Tibial artery (tissue), 4 donors: ENCODE measurements at regions not wholly inside any gene's neighbourhood (a gene's known extent, or its start where the extent isn't known, plus 50 kb on each side); places are given as distances from the start of the nearest gene placed in this dataset.

Source experiments
- DNase-seq, 2 donors: peaks; one replicate each; pipeline ENCODE4 v3.0.0-alpha.2; 2019
- H3K27ac ChIP-seq, 2 donors: fragments of 200-600 bp; sonication (generic) in 1 of 2; 1 replicate in 1 of 2; 2 replicates in 1 of 2; pipeline ENCODE4 v1.5.1; 2018 to 2019; ENCODE audit warnings: mild to moderate bottlenecking in 1 of 2
- H3K27me3 ChIP-seq, 2 donors: fragments of 200-600 bp; sonication (generic) in 1 of 2; one replicate each; pipeline versions ENCODE4 v1.5.1 to v1.6.0; 2016 to 2019
- H3K36me3 ChIP-seq, 3 donors: fragments of 200-600 bp; sonication (generic) in 2 of 3; one replicate each; pipeline ENCODE4 v1.5.1; 2016 to 2019; ENCODE audit warnings: mild to moderate bottlenecking in 2 of 3
- H3K4me1 ChIP-seq, 4 donors: fragments of 200-600 bp; sonication (generic) in 2 of 4; 1 replicate in 3 of 4; 2 replicates in 1 of 4; pipeline ENCODE4 v1.5.1; 2016 to 2019
- H3K4me3 ChIP-seq, 2 donors: fragments of 200-600 bp; sonication (generic) in 1 of 2; 1 replicate in 1 of 2; 2 replicates in 1 of 2; pipeline ENCODE4 v1.5.1; 2018 to 2019; ENCODE audit warnings: mild to moderate bottlenecking in 2 of 2
- H3K9me3 ChIP-seq, 3 donors: fragments of 200-600 bp; sonication (generic) in 1 of 3; one replicate each; pipeline ENCODE4 v1.5.1; 2016 to 2019
- intact Hi-C: fragments of 100-400 bp; cut with DNase I; formaldehyde crosslinking; loops from one replicate; pipeline ENCODE4 v1.15.0; 2023; ENCODE audit warnings: low total_unique reads
- TF ChIP-seq, protein P1 (sequence below), 2 experiments: fragments of 200-600 bp in 1 of 2; fragments of 450-650 bp in 1 of 2; IDR thresholded peaks; one replicate each; pipeline ENCODE4 v1.5.1; 2017 to 2019; ENCODE audit warnings: antibody characterized with exemption in 2 of 2, mild to moderate bottlenecking in 1 of 2, moderate library complexity in 1 of 2

- Histone ChIP-seq H3K4me3 (no peak overlapping the region), H3K9me3 (no peaks in the 10 kb centered on the region), H3K27ac (no peak overlapping the region), H3K27me3 (no peaks in the 10 kb centered on the region), H3K4me1 (no peaks in the 10 kb centered on the region), H3K36me3 (no peaks in the 10 kb centered on the region)
- no peak for DNase-seq
- intact Hi-C loops = no loop called here
- TF ChIP-seq, protein P1, sequence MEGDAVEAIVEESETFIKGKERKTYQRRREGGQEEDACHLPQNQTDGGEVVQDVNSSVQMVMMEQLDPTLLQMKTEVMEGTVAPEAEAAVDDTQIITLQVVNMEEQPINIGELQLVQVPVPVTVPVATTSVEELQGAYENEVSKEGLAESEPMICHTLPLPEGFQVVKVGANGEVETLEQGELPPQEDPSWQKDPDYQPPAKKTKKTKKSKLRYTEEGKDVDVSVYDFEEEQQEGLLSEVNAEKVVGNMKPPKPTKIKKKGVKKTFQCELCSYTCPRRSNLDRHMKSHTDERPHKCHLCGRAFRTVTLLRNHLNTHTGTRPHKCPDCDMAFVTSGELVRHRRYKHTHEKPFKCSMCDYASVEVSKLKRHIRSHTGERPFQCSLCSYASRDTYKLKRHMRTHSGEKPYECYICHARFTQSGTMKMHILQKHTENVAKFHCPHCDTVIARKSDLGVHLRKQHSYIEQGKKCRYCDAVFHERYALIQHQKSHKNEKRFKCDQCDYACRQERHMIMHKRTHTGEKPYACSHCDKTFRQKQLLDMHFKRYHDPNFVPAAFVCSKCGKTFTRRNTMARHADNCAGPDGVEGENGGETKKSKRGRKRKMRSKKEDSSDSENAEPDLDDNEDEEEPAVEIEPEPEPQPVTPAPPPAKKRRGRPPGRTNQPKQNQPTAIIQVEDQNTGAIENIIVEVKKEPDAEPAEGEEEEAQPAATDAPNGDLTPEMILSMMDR (IDR thresholded peaks at IDR 0.05) = no peak
These were observed 270.5 kb downstream of the DUSP6 start for GRCh38 chr12:89081719-89082369.

GRCh38 chr12:89080793-89081465 lies 271.4 kb downstream of the DUSP6 start:
- TF ChIP-seq, protein P1 (IDR thresholded peaks at IDR 0.05) = no peak
- intact Hi-C loops = no loop called here

DNA sequence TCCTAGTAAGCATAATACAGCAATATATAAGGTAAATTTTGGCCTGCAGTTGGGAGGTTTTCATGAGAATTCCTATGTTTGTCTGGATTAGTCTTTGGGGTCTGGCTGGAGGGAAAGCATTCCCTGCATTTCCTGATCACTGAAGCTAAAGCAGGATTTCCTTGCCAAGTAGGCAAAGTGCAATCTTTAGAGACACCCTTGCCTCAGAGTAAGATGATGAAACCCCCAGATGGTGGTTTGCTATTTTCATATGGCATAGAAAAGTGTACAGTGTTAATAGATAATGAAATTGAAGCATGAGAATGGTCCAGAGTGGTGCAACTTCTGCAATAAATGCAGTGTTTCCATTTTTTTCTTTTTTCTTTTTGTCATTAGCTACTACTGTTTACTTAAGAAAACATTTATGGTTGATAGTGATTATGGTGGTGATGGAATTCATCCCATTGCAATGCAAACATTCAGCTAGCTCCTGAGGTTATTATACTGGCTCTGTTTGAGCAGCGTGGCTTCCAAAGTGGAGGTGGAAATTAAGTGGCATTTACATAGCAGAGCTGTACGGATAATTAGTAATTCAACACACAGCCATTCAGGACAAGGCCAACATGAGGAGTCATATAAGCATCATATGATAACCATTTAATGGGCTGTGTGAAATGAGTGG lies 276.3 kb downstream of the DUSP6 start:
- H3K9me3 ChIP-seq = no peaks in the 10 kb centered on the region
- TF ChIP-seq, protein P1 (IDR thresholded peaks at IDR 0.05) = no peak
- intact Hi-C loops = no loop called here
- no peaks in the 10 kb centered on the region for H3K4me1 ChIP-seq
- H3K27ac ChIP-seq = no peak overlapping the region
- no peak overlapping the region for H3K4me3 ChIP-seq
- H3K36me3 ChIP-seq = no peaks in the 10 kb centered on the region
- H3K27me3 ChIP-seq = no peaks in the 10 kb centered on the region
- no peak for DNase-seq

More at GRCh38 chr12:89080793-89081465, 271.4 kb downstream of the DUSP6 start:
- no peaks in the 10 kb centered on the region for H3K9me3 ChIP-seq
- no peaks in the 10 kb centered on the region for H3K4me1 ChIP-seq
- no peak overlapping the region for H3K27ac ChIP-seq
- H3K36me3 ChIP-seq = no peaks in the 10 kb centered on the region
- H3K27me3 ChIP-seq = no peaks in the 10 kb centered on the region
- H3K4me3 ChIP-seq = no peak overlapping the region
- DNase-seq = no peak

DNA sequence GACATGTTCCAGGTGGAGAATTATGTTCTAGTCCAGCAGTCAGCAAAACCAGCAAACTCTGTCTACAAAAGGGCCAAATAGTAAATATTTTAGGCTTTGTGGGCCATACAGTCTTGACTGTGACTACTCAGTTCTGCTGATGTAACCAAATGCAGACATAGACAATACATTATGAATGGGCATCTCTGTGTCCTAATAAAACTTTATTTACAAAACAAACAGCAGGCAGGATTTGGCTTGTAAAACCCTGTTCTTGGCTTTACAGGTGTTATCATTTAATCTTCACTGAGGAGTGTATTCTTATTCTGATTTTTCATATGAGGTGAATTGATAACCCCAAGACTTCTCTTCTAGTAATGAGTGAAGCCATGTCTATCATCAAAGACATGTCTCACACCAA lies 278.6 kb downstream of the DUSP6 start:
- intact Hi-C loops = no loop called here
- TF ChIP-seq, protein P1 (IDR thresholded peaks at IDR 0.05) = no peak
- Histone ChIP-seq H3K27me3 (no peaks in the 10 kb centered on the region), H3K4me1 (no peaks in the 10 kb centered on the region), H3K27ac (no peak overlapping the region), H3K4me3 (no peak overlapping the region), H3K9me3 (no peaks in the 10 kb centered on the region), H3K36me3 (no peaks in the 10 kb centered on the region)
- no peak for DNase-seq

GRCh38 chr12:89073027-89073398 lies 279.3 kb downstream of the DUSP6 start:
- no peak overlapping the region for H3K27ac ChIP-seq
- no peaks in the 10 kb centered on the region for H3K9me3 ChIP-seq

More at GRCh38 chr12:89073027-89073398, 279.3 kb downstream of the DUSP6 start:
- Histone ChIP-seq H3K36me3 (no peaks in the 10 kb centered on the region), H3K27me3 (no peaks in the 10 kb centered on the region), H3K4me3 (no peak overlapping the region), H3K4me1 (no peaks in the 10 kb centered on the region)
- intact Hi-C loops = no loop called here
- TF ChIP-seq, protein P1 (IDR thresholded peaks at IDR 0.05) = no peak
- DNase-seq = no peak
